Eye (tissue), 1 donor: ENCODE measurements at regions not wholly inside any gene's neighbourhood (a gene's known extent, or its start where the extent isn't known, plus 50 kb on each side); places are given as distances from the start of the nearest gene placed in this dataset.
"Not testable (repeated sequence)": the region's sequence is repeated elsewhere in the genome, so short reads cannot be mapped to it uniquely, and the experiment has no call there.

ENCODE experiments used
- DNase-seq: peaks from one replicate; pipeline ENCODE4 v3.0.0-alpha.2; 2015

- no peak for DNase-seq
Measured at GRCh38 chr10:8825611-8826010, 771.1 kb downstream of the GATA3 start.

- no peak for DNase-seq
Measured at GRCh38 chr10:8829592-8829991, 775.1 kb downstream of the GATA3 start.

GRCh38 chr10:8830048-8830447 lies 775.6 kb downstream of the GATA3 start:
- no peak for DNase-seq

GRCh38 chr10:8830876-8831275 lies 776.4 kb downstream of the GATA3 start:
- no peak for DNase-seq

- no peak for DNase-seq
Measured at GRCh38 chr10:8835453-8836167, 781.1 kb downstream of the GATA3 start.

GRCh38 chr10:8840356-8840755 lies 785.9 kb downstream of the GATA3 start:
- no peak for DNase-seq

- DNase-seq, result no peak
Measured at GRCh38 chr10:8844141-8844540, 789.7 kb downstream of the GATA3 start.

GRCh38 chr10:8852546-8852945 lies 798.1 kb downstream of the GATA3 start:
- no peak for DNase-seq

- no peak for DNase-seq
Measured at GRCh38 chr10:8853048-8853447, 798.6 kb downstream of the GATA3 start.

GRCh38 chr10:8868924-8869323 lies 814.4 kb downstream of the GATA3 start:
- DNase-seq, result not testable (repeated sequence)

- DNase-seq, result peak; percentile 39
Measured at GRCh38 chr10:8873310-8873709, 818.8 kb downstream of the GATA3 start.

GRCh38 chr10:8874268-8874667 lies 819.8 kb downstream of the GATA3 start:
- DNase-seq, result no peak

- no peak for DNase-seq
Measured at GRCh38 chr10:8874972-8875371, 820.5 kb downstream of the GATA3 start.

GRCh38 chr10:8876171-8876570 lies 821.7 kb downstream of the GATA3 start:
- DNase-seq, result no peak

GRCh38 chr10:8889538-8889937 lies 835.0 kb downstream of the GATA3 start:
- DNase-seq, result no peak

GRCh38 chr10:8893102-8893501 lies 838.6 kb downstream of the GATA3 start:
- no peak for DNase-seq

GRCh38 chr10:8894148-8894547 lies 839.7 kb downstream of the GATA3 start:
- no peak for DNase-seq

- no peak for DNase-seq
Measured at GRCh38 chr10:8897769-8898168, 843.3 kb downstream of the GATA3 start.

GRCh38 chr10:8898745-8899330 lies 844.4 kb downstream of the GATA3 start:
- DNase-seq, result no peak

GRCh38 chr10:8902926-8903325 lies 848.4 kb downstream of the GATA3 start:
- DNase-seq, result no peak

GRCh38 chr10:8908013-8908412 lies 853.5 kb downstream of the GATA3 start:
- no peak for DNase-seq

GRCh38 chr10:8910314-8910713 lies 855.8 kb downstream of the GATA3 start:
- peak; percentile 33 for DNase-seq

- DNase-seq, result no peak
Measured at GRCh38 chr10:8911032-8911431, 856.5 kb downstream of the GATA3 start.

- DNase-seq, result no peak
Measured at GRCh38 chr10:8912108-8912507, 857.6 kb downstream of the GATA3 start.

- DNase-seq, result no peak
Measured at GRCh38 chr10:8913720-8914119, 859.2 kb downstream of the GATA3 start.
